ENCODE measurements at regions not wholly inside any gene's neighbourhood (a gene's known extent, or its start where the extent isn't known, plus 50 kb on each side); places are given as distances from the start of the nearest gene placed in this dataset.

DNA sequence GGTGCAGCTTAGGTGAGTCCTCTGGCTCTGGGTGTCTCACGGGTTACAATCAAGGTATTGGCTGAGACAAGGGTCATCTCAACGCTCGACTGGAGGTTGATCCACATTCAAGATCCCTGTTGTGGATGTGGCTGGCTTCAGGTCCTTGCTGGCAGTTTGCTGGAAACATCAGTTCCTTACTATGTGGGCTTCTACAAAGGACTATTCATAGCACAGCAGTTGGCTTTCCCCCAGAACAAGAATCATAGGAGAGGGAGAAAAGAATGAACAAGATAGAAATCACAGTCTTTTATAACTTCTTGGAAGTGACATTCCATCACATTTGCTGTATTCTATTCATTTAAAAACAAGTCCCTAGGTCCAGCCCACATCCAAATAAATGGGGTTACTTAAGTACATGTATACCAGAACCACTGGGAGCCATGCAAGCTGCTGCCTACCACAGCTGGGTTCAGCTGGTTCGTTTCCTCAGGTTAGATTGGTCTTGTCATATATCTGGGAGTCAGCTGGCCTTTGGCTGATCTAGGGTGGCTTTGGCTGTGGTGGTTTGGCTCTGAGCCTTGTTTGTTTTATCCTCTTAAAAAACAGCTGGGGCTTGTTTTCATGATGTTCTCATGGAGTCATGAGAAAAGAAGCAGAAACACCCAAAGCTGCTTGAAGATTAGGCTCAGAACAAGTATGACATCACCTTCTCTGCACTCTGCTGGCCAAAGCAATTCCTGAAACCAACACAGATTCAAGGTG is 433.2 kb upstream of the SPTLC3 start:
- H3K27ac ChIP-seq (ENCODE audit: extremely low read depth, low read depth, low read length) = no peak overlapping the region
- H3K9ac ChIP-seq (ENCODE audit: insufficient read depth in 1 of 2, low read depth in 2 of 2, low read length in 2 of 2) = no peak overlapping the region
- H3K9me1 ChIP-seq (ENCODE audit: control insufficient read depth, insufficient read depth, low read length) = no peaks in the 10 kb centered on the region
- no peak overlapping the region for H3K4me2 ChIP-seq (ENCODE audit: insufficient read depth, low read length)
- intact Hi-C loops (cut with micrococcal nuclease) (no loop called here), in situ Hi-C loops (cut with MboI) (no loop called here)
- no peaks in the 10 kb centered on the region for H3K4me1 ChIP-seq (replicated peaks in 1 of 2; ENCODE audit: control insufficient read depth in 2 of 2, insufficient read depth in 2 of 2, low read length in 2 of 2)
- 2% methylated on average over 4 of the region's 4 CpGs for WGBS (ENCODE audit: insufficient coverage, low coverage, missing lambda C conversion rate)
- H2AFZ ChIP-seq (ENCODE audit: low read depth, low read length) = no peak overlapping the region
- ChIA-PET POLR2A (no interaction called here), CTCF (ENCODE audit: low intra/inter-chr PET ratio) (no interaction called here)
- no peaks in the 10 kb centered on the region for H4K20me1 ChIP-seq (replicated peaks; ENCODE audit: control insufficient read depth, insufficient read depth, low read length)
- DNase-seq (ENCODE audit: extremely low read depth in 1 of 4, low spot score in 3 of 4) (no peak), ATAC-seq (no peak), FAIRE-seq (no peak)
- TF ChIP-seq, protein P1, sequence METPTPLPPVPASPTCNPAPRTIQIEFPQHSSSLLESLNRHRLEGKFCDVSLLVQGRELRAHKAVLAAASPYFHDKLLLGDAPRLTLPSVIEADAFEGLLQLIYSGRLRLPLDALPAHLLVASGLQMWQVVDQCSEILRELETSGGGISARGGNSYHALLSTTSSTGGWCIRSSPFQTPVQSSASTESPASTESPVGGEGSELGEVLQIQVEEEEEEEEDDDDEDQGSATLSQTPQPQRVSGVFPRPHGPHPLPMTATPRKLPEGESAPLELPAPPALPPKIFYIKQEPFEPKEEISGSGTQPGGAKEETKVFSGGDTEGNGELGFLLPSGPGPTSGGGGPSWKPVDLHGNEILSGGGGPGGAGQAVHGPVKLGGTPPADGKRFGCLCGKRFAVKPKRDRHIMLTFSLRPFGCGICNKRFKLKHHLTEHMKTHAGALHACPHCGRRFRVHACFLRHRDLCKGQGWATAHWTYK (CRISPR knock-in tag; IDR thresholded peaks at IDR 0.05) = no peak
- TF ChIP-seq ZNF263 (CRISPR knock-in tag; IDR thresholded peaks at IDR 0.05; ENCODE audit: borderline replicate concordance) = no peak
- TF ChIP-seq, protein P2, sequence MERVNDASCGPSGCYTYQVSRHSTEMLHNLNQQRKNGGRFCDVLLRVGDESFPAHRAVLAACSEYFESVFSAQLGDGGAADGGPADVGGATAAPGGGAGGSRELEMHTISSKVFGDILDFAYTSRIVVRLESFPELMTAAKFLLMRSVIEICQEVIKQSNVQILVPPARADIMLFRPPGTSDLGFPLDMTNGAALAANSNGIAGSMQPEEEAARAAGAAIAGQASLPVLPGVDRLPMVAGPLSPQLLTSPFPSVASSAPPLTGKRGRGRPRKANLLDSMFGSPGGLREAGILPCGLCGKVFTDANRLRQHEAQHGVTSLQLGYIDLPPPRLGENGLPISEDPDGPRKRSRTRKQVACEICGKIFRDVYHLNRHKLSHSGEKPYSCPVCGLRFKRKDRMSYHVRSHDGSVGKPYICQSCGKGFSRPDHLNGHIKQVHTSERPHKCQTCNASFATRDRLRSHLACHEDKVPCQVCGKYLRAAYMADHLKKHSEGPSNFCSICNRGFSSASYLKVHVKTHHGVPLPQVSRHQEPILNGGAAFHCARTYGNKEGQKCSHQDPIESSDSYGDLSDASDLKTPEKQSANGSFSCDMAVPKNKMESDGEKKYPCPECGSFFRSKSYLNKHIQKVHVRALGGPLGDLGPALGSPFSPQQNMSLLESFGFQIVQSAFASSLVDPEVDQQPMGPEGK (CRISPR knock-in tag; IDR thresholded peaks at IDR 0.05; ENCODE audit: borderline replicate concordance) = no peak
- TF ChIP-seq, protein P3, sequence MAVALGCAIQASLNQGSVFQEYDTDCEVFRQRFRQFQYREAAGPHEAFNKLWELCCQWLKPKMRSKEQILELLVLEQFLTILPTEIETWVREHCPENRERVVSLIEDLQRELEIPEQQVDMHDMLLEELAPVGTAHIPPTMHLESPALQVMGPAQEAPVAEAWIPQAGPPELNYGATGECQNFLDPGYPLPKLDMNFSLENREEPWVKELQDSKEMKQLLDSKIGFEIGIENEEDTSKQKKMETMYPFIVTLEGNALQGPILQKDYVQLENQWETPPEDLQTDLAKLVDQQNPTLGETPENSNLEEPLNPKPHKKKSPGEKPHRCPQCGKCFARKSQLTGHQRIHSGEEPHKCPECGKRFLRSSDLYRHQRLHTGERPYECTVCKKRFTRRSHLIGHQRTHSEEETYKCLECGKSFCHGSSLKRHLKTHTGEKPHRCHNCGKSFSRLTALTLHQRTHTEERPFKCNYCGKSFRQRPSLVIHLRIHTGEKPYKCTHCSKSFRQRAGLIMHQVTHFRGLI (CRISPR knock-in tag; IDR thresholded peaks at IDR 0.05) = no peak
- no peak for TF ChIP-seq RCOR1 (IDR thresholded peaks at IDR 0.05; ENCODE audit: borderline replicate concordance in 1 of 2, low read depth in 2 of 2, low read length in 2 of 2)
- no peak for TF ChIP-seq HDAC8 (tag; IDR thresholded peaks at IDR 0.05)
- TF ChIP-seq NRF1 (conservative IDR thresholded peaks at IDR 0.05 in 1 of 2, IDR thresholded peaks at IDR 0.05 in 1 of 2) = no peak
- no peak for TF ChIP-seq CHCHD3 (CRISPR knock-in tag; IDR thresholded peaks at IDR 0.05)
- TF ChIP-seq HNRNPK (IDR thresholded peaks at IDR 0.05; ENCODE audit: low read depth, low read length, poor library complexity, severe bottlenecking) = no peak
- no peak for TF ChIP-seq POLR2A (conservative IDR thresholded peaks at IDR 0.05)
- TF ChIP-seq EZH2 (IDR thresholded peaks at IDR 0.05; ENCODE audit: borderline replicate concordance, low read depth, low read length) = no peak
- TF ChIP-seq BRD9 (IDR thresholded peaks at IDR 0.05; ENCODE audit: low read depth, partially characterized antibody) = no peak
- TF ChIP-seq L3MBTL2 (IDR thresholded peaks at IDR 0.05) = no peak
- no peak for TF ChIP-seq NR3C1 (CRISPR knock-in tag; IDR thresholded peaks at IDR 0.05)
- H3K9me3 ChIP-seq (replicated peaks; ENCODE audit: control insufficient read depth, insufficient read depth, low read depth, low read length) = no peaks in the 10 kb centered on the region
- H3K27me3 ChIP-seq (ENCODE audit: control insufficient read depth in 2 of 2, insufficient read depth in 2 of 2, low read length in 2 of 2) = no peaks in the 10 kb centered on the region
- BruUV-seq (replicated peaks) = no TSS peak
- H3K4me3 ChIP-seq = no peak overlapping the region
- no peaks in the 10 kb centered on the region for H3K79me2 ChIP-seq (ENCODE audit: control insufficient read depth, insufficient read depth, low read length)
- no peaks in the 10 kb centered on the region for H3K36me3 ChIP-seq (ENCODE audit: control insufficient read depth, insufficient read depth, low read length)
